Natural killer cell (primary cell): ENCODE measurements at regions not wholly inside any gene's neighbourhood (a gene's known extent, or its start where the extent isn't known, plus 50 kb on each side); places are given as distances from the start of the nearest gene placed in this dataset.

Source experiments
- ATAC-seq, 3 donors: fragments of 150-1000 bp in 2 of 3; fragments of 200-7000 bp in 1 of 3; cut with Tn5 transposase; 1 replicate in 1 of 3; 2 replicates in 2 of 3; pipeline ENCODE4 v1.10.0; 2021; ENCODE audit warnings: mild to moderate bottlenecking in 2 of 3, moderate library complexity in 2 of 3
- DNase-seq, 2 donors: peaks; one replicate each; pipeline versions ENCODE4 v3.0.0 to v3.0.0-alpha.2; 2013 to 2021; ENCODE audit warnings: mixed read lengths in 1 of 2
- H3K27ac ChIP-seq: one replicate; pipeline ENCODE4 v1.5.1; 2013; ENCODE audit warnings: mild to moderate bottlenecking, low read length
- H3K27me3 ChIP-seq: one replicate; pipeline ENCODE4 v1.6.1; 2013; ENCODE audit warnings: low read length; ENCODE audit not compliant: control insufficient read depth, insufficient read depth
- H3K36me3 ChIP-seq: one replicate; pipeline ENCODE4 v1.6.1; 2013; ENCODE audit warnings: low read length; ENCODE audit not compliant: control insufficient read depth, insufficient read depth
- H3K4me1 ChIP-seq: one replicate; pipeline ENCODE4 v1.6.1; 2013; ENCODE audit warnings: low read length; ENCODE audit not compliant: control insufficient read depth, insufficient read depth
- H3K4me3 ChIP-seq: one replicate; pipeline ENCODE4 v1.5.1; 2013; ENCODE audit warnings: low read length
- H3K9me3 ChIP-seq: one replicate; pipeline ENCODE4 v1.6.1; 2013; ENCODE audit warnings: low read length; ENCODE audit not compliant: control insufficient read depth, insufficient read depth
- H3K27ac Mint-ChIP-seq, 2 donors: one replicate each; pipeline ENCODE4 v1.8.0; 2022; ENCODE audit warnings: mild to moderate bottlenecking in 2 of 2, mixed read lengths in 2 of 2, moderate library complexity in 1 of 2
- H3K27me3 Mint-ChIP-seq, 2 donors: one replicate each; pipeline ENCODE4 v1.8.0; 2022; ENCODE audit warnings: low read depth in 2 of 2, mixed read lengths in 2 of 2
- H3K36me3 Mint-ChIP-seq: one replicate; pipeline ENCODE4 v1.8.0; 2022; ENCODE audit warnings: mixed read lengths
- H3K4me1 Mint-ChIP-seq, 2 donors: one replicate each; pipeline ENCODE4 v1.8.0; 2022; ENCODE audit warnings: mixed read lengths in 2 of 2
- H3K4me3 Mint-ChIP-seq: one replicate; pipeline ENCODE4 v1.8.0; 2022; ENCODE audit warnings: mild to moderate bottlenecking, moderate library complexity, mixed read lengths
- H3K9me3 Mint-ChIP-seq, 2 donors: one replicate each; pipeline ENCODE4 v1.8.0; 2022; ENCODE audit warnings: mixed read lengths in 2 of 2
- WGBS: methylation state at CpG from one replicate; pipeline ENCODE4 v1.1.7; 2013; ENCODE audit warnings: missing lambda C conversion rate; ENCODE audit not compliant: insufficient coverage; 5-methylcytosine and 5-hydroxymethylcytosine counted together
- intact Hi-C: fragments of 100-400 bp; cut with micrococcal nuclease; formaldehyde crosslinking; loops from one replicate; pipeline ENCODE4 v1.14.2; 2022
- TF ChIP-seq, protein P1 (sequence below): fragments of 200-600 bp; IDR thresholded peaks from one replicate; pipeline ENCODE4 v1.8.0; 2022; ENCODE audit warnings: antibody characterized with exemption

DNA sequence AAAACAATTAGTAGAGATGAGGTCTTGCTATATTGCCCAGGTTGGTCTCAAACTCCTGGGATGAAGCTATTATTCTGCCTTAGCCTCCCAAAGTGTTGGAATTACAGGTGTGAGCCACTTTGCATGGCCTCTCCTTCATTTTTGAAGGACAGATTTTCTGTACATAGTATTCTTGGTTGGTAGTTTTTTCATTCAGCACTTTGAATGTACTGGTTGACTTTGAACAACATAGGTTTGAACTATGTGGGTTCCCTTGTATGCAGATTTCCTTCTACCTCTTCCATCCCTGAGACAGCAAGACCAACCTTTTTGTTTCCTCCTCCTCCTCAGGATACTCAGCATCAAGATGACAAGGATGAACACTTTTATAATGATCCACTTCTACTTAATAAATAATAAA lies 436.4 kb downstream of the QKI start:
- no peak for ATAC-seq
- TF ChIP-seq, protein P1, sequence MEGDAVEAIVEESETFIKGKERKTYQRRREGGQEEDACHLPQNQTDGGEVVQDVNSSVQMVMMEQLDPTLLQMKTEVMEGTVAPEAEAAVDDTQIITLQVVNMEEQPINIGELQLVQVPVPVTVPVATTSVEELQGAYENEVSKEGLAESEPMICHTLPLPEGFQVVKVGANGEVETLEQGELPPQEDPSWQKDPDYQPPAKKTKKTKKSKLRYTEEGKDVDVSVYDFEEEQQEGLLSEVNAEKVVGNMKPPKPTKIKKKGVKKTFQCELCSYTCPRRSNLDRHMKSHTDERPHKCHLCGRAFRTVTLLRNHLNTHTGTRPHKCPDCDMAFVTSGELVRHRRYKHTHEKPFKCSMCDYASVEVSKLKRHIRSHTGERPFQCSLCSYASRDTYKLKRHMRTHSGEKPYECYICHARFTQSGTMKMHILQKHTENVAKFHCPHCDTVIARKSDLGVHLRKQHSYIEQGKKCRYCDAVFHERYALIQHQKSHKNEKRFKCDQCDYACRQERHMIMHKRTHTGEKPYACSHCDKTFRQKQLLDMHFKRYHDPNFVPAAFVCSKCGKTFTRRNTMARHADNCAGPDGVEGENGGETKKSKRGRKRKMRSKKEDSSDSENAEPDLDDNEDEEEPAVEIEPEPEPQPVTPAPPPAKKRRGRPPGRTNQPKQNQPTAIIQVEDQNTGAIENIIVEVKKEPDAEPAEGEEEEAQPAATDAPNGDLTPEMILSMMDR = no peak

DNA sequence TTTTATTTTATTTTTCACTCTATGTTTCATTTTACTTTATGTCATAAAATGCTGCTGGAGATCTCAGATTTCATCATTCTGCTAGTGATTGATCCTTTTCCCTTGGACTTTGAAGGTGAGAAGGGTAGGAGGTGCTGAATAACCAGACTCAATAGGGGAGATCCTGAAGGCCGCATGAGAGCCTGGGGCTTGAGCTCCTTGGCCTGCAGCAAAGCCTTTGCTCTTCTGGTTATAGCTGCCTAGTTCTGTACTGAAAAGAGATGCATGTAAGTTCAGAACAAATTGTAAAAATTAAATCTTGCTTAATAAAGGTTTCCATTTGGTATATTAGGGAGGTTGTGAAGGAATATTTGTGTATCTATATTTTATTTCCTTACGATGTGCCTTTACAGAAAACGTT lies 430.2 kb downstream of the QKI start:
- WGBS = 64% methylated on average over 3 of the region's 3 CpGs
- H3K36me3 Mint-ChIP-seq = peaks cover 26% of the 10 kb centered on the region
- H3K36me3 ChIP-seq = no peaks in the 10 kb centered on the region
- intact Hi-C loops = no loop called here
- DNase-seq (no peak), ATAC-seq (no peak)
- H3K27me3 Mint-ChIP-seq = peaks cover 0 to 35% of the 10 kb centered on the region in 2 donors
- H3K9me3 Mint-ChIP-seq = peaks cover under 1 to 4% of the 10 kb centered on the region in 2 donors
- H3K4me3 ChIP-seq = no peak overlapping the region
- no peaks in the 10 kb centered on the region for H3K4me1 Mint-ChIP-seq
- TF ChIP-seq, protein P1 = no peak
- no peaks in the 10 kb centered on the region for H3K4me1 ChIP-seq
- no peak overlapping the region for H3K4me3 Mint-ChIP-seq
- H3K27ac Mint-ChIP-seq = no peak overlapping the region
- H3K27me3 ChIP-seq = no peaks in the 10 kb centered on the region
- H3K9me3 ChIP-seq = peaks cover 10% of the 10 kb centered on the region
- H3K27ac ChIP-seq = no peak overlapping the region

More for the DNA sequence above, 436.4 kb downstream of the QKI start:
- H3K27me3 Mint-ChIP-seq = peaks cover 0 to 37% of the 10 kb centered on the region in 2 donors
- Histone ChIP-seq H3K27me3 (no peaks in the 10 kb centered on the region), H3K27ac (no peak overlapping the region), H3K9me3 (peaks cover 4% of the 10 kb centered on the region), H3K4me1 (no peaks in the 10 kb centered on the region), H3K4me3 (no peak overlapping the region), H3K36me3 (no peaks in the 10 kb centered on the region)
- intact Hi-C loops = no loop called here
- no peak overlapping the region for H3K27ac Mint-ChIP-seq
- H3K36me3 Mint-ChIP-seq = peaks cover 40% of the 10 kb centered on the region
- peaks cover 12 to 14% of the 10 kb centered on the region in 2 donors for H3K9me3 Mint-ChIP-seq
- no peak for DNase-seq
- no peak overlapping the region for H3K4me3 Mint-ChIP-seq
- H3K4me1 Mint-ChIP-seq = no peaks in the 10 kb centered on the region

DNA sequence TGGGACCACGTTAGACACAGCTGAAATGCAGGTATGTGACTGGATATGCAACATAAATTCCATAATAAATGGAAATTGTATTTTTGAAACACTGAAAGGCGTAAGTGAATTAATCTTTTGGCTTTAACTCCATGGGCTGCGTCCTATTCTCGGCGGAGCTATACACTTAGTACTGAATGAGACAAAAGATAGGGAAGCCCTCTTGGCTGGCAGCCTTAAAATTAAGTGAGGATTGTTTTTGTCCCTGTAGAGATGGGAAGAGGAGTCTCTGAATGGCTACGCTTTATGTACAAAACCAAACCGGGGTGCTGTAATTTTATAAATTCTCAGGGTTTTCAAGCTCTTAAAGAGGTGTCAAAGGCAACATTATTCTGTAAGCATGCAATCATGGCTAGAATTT lies 429.8 kb downstream of the QKI start:
- Histone ChIP-seq H3K27ac (no peak overlapping the region), H3K36me3 (no peaks in the 10 kb centered on the region), H3K4me3 (no peak overlapping the region), H3K27me3 (no peaks in the 10 kb centered on the region), H3K9me3 (peaks cover 10% of the 10 kb centered on the region), H3K4me1 (no peaks in the 10 kb centered on the region)
- no peak for ATAC-seq
- 88% methylated on average over 7 of the region's 7 CpGs for WGBS
- no peaks in the 10 kb centered on the region for H3K4me1 Mint-ChIP-seq
- no peak for DNase-seq
- no peak overlapping the region for H3K27ac Mint-ChIP-seq
- TF ChIP-seq, protein P1 = no peak
- H3K4me3 Mint-ChIP-seq = no peak overlapping the region
- H3K36me3 Mint-ChIP-seq = peaks cover 22% of the 10 kb centered on the region
- peaks cover 0 to 31% of the 10 kb centered on the region in 2 donors for H3K27me3 Mint-ChIP-seq
- intact Hi-C loops = no loop called here
- H3K9me3 Mint-ChIP-seq = peaks cover 0 to 2% of the 10 kb centered on the region in 2 donors

DNA sequence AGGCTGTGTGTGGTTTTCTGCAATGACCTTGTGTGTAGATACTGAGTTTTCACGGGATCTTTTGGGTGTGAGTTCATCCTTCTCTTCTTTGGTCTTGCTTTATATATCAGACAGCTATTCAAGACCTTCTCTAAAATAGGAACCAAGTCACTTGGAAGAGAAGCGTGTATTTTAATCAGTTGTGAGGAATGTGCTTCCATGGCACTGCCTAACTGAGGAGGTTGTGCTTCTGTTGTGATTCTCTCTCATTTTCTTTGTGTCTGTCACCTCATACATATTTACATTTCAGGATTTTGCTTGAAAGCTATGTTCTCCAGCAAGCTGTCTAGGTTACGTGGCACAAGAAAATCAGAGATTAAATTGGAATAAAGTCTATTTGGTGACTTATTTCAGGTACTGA lies 428.7 kb downstream of the QKI start:
- intact Hi-C loops = no loop called here
- H3K4me1 ChIP-seq = no peaks in the 10 kb centered on the region
- Mint-ChIP-seq H3K36me3 (peaks cover 15% of the 10 kb centered on the region), H3K4me1 (no peaks in the 10 kb centered on the region), H3K27me3 (peaks cover 0 to 23% of the 10 kb centered on the region in 2 donors), H3K4me3 (no peak overlapping the region), H3K27ac (no peak overlapping the region), H3K9me3 (no peaks in the 10 kb centered on the region)
- no peaks in the 10 kb centered on the region for H3K27me3 ChIP-seq
- TF ChIP-seq, protein P1 = no peak
- H3K4me3 ChIP-seq = no peak overlapping the region
- H3K27ac ChIP-seq = no peak overlapping the region
- DNase-seq (no peak), ATAC-seq (no peak)
- H3K36me3 ChIP-seq = no peaks in the 10 kb centered on the region
- peaks cover 10% of the 10 kb centered on the region for H3K9me3 ChIP-seq
- WGBS = 91% methylated on average over 1 of the region's 3 CpGs
